Neural progenitor cell (in vitro differentiated cells): ENCODE measurements at regions not wholly inside any gene's neighbourhood (a gene's known extent, or its start where the extent isn't known, plus 50 kb on each side); places are given as distances from the start of the nearest gene placed in this dataset.

Source experiments
- DNase-seq: peaks from one replicate; pipeline ENCODE4 v3.0.0-alpha.2; 2016; ENCODE audit warnings: low spot score
- H2AFZ ChIP-seq: fragments of 200-600 bp; sonication (generic); replicated peaks from 2 replicates; pipeline ENCODE4 v1.6.1; 2016; ENCODE audit warnings: antibody characterized with exemption
- H3F3A ChIP-seq: fragments of 200-600 bp; sonication (generic); 2 replicates; pipeline ENCODE4 v1.6.1; 2016; ENCODE audit warnings: antibody characterized with exemption, low read depth
- H3K27ac ChIP-seq: fragments of 200-600 bp; sonication (generic); 2 replicates; pipeline ENCODE4 v1.5.1; 2016; ENCODE audit warnings: mild to moderate bottlenecking
- H3K27me3 ChIP-seq: fragments of 200-600 bp; sonication (generic); 2 replicates; pipeline ENCODE4 v1.6.1; 2016; ENCODE audit warnings: mild to moderate bottlenecking, moderate library complexity
- H3K36me3 ChIP-seq: fragments of 200-600 bp; sonication (generic); 2 replicates; pipeline ENCODE4 v1.5.1; 2016
- H3K4me1 ChIP-seq: fragments of 200-600 bp; sonication (generic); 2 replicates; pipeline ENCODE4 v1.6.1; 2016; ENCODE audit warnings: mixed run types
- H3K4me2 ChIP-seq: fragments of 200-600 bp; sonication (generic); 2 replicates; pipeline ENCODE4 v1.6.1; 2016
- H3K4me3 ChIP-seq: fragments of 200-600 bp; sonication (generic); 2 replicates; pipeline ENCODE4 v1.5.1; 2016
- H3K79me2 ChIP-seq: fragments of 200-600 bp; sonication (generic); 2 replicates; pipeline ENCODE4 v1.6.1; 2016; ENCODE audit warnings: low read depth
- H3K9ac ChIP-seq: fragments of 200-600 bp; sonication (generic); 2 replicates; pipeline ENCODE4 v1.6.1; 2016
- H3K9me3 ChIP-seq: fragments of 200-600 bp; sonication (generic); 2 replicates; pipeline ENCODE4 v1.5.1; 2016; ENCODE audit warnings: low read depth
- H4K20me1 ChIP-seq: fragments of 200-600 bp; sonication (generic); 2 replicates; pipeline ENCODE4 v1.6.1; 2016; ENCODE audit warnings: low read depth
- H3K27ac Mint-ChIP-seq: 3 replicates; pipeline ENCODE4 v1.8.0; 2021; ENCODE audit warnings: mixed read lengths
- H3K27me3 Mint-ChIP-seq: 2 replicates; pipeline ENCODE4 v1.8.0; 2022; ENCODE audit warnings: low read depth, mild to moderate bottlenecking, inconsistent platforms, moderate library complexity, mixed read lengths; ENCODE audit not compliant: insufficient read depth
- H3K36me3 Mint-ChIP-seq: 3 replicates; pipeline ENCODE4 v1.8.0; 2021; ENCODE audit warnings: mixed read lengths
- H3K4me1 Mint-ChIP-seq: 3 replicates; pipeline ENCODE4 v1.8.0; 2021; ENCODE audit warnings: mixed read lengths
- H3K4me3 Mint-ChIP-seq: 3 replicates; pipeline ENCODE4 v1.8.0; 2021; ENCODE audit warnings: mild to moderate bottlenecking, moderate library complexity, mixed read lengths
- H3K9me3 Mint-ChIP-seq: 3 replicates; pipeline ENCODE4 v1.8.0; 2020; ENCODE audit warnings: mixed read lengths
- EZH2 ChIP-seq: fragments of 200-600 bp; sonication (generic); IDR thresholded peaks from 2 replicates; pipeline ENCODE4 v1.6.1; 2017; ENCODE audit warnings: antibody characterized with exemption, mild to moderate bottlenecking, moderate library complexity
- EZH2phosphoT487 ChIP-seq: fragments of 200-600 bp; sonication (generic); IDR thresholded peaks from 2 replicates; pipeline ENCODE4 v1.6.1; 2017; ENCODE audit warnings: antibody characterized with exemption
- TF ChIP-seq, protein P1 (sequence below): fragments of 200-600 bp; sonication (generic); IDR thresholded peaks from 2 replicates; pipeline ENCODE4 v1.5.1; 2017; ENCODE audit warnings: antibody characterized with exemption, mild to moderate bottlenecking

DNA sequence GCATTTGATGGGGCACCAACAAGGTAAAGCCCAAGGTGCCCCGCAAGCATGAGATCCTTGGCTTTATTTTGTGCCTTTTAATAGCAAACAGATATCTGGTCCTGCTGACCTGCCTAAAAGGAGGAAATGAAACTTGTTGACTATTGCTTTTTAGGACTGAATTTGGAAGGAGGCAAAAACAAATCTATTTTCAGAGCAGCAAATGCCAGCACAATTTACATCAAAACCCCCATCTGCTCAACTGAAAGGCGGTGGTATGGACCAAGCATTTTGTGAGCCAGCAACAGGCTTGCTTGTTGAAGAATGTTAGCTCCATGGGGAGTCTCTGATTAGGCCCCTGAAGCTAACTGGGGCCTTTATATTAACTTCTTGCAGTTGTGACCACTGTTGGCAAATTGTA, 192.6 kb upstream of the E2F8 start:
- no peak overlapping the region for H3K27ac Mint-ChIP-seq
- Histone ChIP-seq H2AFZ (peak overlapping the region; percentile 87), H3K79me2 (no peaks in the 10 kb centered on the region), H4K20me1 (no peaks in the 10 kb centered on the region), H3K4me1 (peaks cover 49% of the 10 kb centered on the region), H3K4me3 (no peak overlapping the region), H3K4me2 (peak overlapping the region; percentile 65), H3K36me3 (no peaks in the 10 kb centered on the region), H3K9me3 (no peaks in the 10 kb centered on the region), H3K27ac (no peak overlapping the region), H3F3A (peaks cover 4% of the 10 kb centered on the region), H3K27me3 (no peaks in the 10 kb centered on the region), H3K9ac (no peak overlapping the region)
- TF ChIP-seq, protein P1, sequence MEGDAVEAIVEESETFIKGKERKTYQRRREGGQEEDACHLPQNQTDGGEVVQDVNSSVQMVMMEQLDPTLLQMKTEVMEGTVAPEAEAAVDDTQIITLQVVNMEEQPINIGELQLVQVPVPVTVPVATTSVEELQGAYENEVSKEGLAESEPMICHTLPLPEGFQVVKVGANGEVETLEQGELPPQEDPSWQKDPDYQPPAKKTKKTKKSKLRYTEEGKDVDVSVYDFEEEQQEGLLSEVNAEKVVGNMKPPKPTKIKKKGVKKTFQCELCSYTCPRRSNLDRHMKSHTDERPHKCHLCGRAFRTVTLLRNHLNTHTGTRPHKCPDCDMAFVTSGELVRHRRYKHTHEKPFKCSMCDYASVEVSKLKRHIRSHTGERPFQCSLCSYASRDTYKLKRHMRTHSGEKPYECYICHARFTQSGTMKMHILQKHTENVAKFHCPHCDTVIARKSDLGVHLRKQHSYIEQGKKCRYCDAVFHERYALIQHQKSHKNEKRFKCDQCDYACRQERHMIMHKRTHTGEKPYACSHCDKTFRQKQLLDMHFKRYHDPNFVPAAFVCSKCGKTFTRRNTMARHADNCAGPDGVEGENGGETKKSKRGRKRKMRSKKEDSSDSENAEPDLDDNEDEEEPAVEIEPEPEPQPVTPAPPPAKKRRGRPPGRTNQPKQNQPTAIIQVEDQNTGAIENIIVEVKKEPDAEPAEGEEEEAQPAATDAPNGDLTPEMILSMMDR, result no peak
- no peak for TF ChIP-seq EZH2phosphoT487
- no peak for TF ChIP-seq EZH2
- peaks cover 2% of the 10 kb centered on the region for H3K27me3 Mint-ChIP-seq
- H3K4me3 Mint-ChIP-seq, result no peak overlapping the region
- H3K9me3 Mint-ChIP-seq, result peaks cover 8% of the 10 kb centered on the region
- peak; percentile 42 for DNase-seq
- H3K4me1 Mint-ChIP-seq, result peaks cover 43% of the 10 kb centered on the region
- H3K36me3 Mint-ChIP-seq, result peaks cover 3% of the 10 kb centered on the region

DNA sequence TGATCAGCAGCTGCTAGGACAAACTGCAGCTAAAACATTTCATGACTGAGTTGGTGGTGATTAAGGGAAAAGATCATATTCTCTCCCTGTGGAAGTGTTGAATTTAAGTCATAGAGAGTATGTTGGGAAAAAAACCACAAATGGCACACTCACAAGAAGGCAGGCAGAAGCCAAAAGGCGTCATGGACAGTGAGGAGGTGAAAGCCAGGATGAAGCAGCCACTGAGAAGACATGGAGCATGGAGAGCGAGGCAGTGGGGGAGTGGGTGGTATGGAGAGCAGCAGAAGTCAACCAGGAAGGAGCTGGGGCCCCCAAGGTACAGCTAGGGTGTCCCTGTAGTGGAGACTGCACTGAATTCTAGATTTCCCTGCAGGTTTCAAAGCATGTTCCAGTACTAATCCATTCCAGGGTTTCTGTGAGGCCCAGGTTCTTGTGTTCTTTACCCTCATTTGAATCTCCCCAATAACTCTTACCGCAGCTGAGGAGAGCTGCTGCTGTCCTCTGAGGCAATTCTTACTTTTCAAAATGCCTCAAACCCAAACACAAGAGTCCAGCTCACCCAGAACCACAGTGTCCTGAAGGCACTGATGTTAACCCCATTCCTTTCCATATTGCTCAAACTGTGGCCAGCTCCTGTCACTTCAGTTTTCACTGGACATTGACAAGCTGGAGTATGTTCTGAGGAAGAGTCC, 191.8 kb upstream of the E2F8 start:
- no peak for TF ChIP-seq EZH2phosphoT487
- TF ChIP-seq EZH2, result no peak
- TF ChIP-seq, protein P1, result no peak
- H3K4me1 Mint-ChIP-seq, result peaks cover 52% of the 10 kb centered on the region
- H3K27ac Mint-ChIP-seq, result peak overlapping the region; percentile 2
- Histone ChIP-seq H3F3A (peaks cover 11% of the 10 kb centered on the region), H3K27me3 (no peaks in the 10 kb centered on the region), H3K4me2 (peak overlapping the region; percentile 65), H3K4me3 (no peak overlapping the region), H3K27ac (no peak overlapping the region), H3K79me2 (no peaks in the 10 kb centered on the region), H4K20me1 (no peaks in the 10 kb centered on the region), H3K9ac (no peak overlapping the region), H3K36me3 (no peaks in the 10 kb centered on the region), H2AFZ (peak overlapping the region; percentile 87), H3K4me1 (peaks cover 58% of the 10 kb centered on the region), H3K9me3 (no peaks in the 10 kb centered on the region)
- H3K36me3 Mint-ChIP-seq, result peaks cover 3% of the 10 kb centered on the region
- peaks cover 2% of the 10 kb centered on the region for H3K27me3 Mint-ChIP-seq
- peaks cover 8% of the 10 kb centered on the region for H3K9me3 Mint-ChIP-seq
- no peak for DNase-seq
- no peak overlapping the region for H3K4me3 Mint-ChIP-seq

DNA sequence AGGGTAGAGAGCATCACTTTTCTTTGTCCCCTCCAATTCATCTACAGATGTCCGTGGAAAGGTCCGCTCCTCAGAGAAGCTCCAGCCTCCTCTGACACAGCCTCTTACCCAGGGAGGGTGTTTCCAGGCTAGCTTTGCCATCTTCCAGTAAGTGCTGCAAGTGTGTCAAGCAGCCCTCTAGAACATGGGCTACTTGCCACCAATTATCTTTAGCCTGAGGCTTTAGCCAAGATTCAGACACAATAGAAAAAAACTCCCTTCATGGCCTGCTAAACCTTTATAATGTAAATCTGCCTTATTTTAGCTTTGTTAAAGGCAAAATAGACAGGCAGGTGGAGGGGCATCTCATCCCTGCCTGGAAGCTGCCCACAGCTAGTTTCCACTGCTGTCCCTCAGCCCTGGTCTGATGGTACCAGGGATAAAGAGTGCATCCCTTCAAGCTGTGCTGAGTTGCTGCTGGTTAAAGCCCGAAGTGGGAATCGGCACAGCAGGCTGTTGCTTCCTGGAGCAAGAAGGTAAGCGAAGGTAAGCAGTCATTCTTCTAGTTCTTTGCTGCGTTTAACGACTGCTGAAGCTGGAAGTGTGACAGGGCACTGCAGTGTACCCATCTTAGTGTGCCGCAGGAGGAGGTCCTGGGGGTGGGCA, 190.1 kb upstream of the E2F8 start:
- Mint-ChIP-seq H3K27me3 (peaks cover 4% of the 10 kb centered on the region), H3K9me3 (peaks cover 2% of the 10 kb centered on the region), H3K27ac (no peak overlapping the region), H3K36me3 (peaks cover 2% of the 10 kb centered on the region), H3K4me3 (no peak overlapping the region), H3K4me1 (peaks cover 66% of the 10 kb centered on the region)
- no peak overlapping the region for H3K27ac ChIP-seq
- H4K20me1 ChIP-seq, result no peaks in the 10 kb centered on the region
- peaks cover 69% of the 10 kb centered on the region for H3K4me1 ChIP-seq
- no peaks in the 10 kb centered on the region for H3K27me3 ChIP-seq
- TF ChIP-seq EZH2phosphoT487 (no peak), EZH2 (no peak)
- no peaks in the 10 kb centered on the region for H3K9me3 ChIP-seq
- no peak overlapping the region for H2AFZ ChIP-seq
- peaks cover 16% of the 10 kb centered on the region for H3F3A ChIP-seq
- DNase-seq, result no peak
- H3K4me3 ChIP-seq, result no peak overlapping the region
- H3K79me2 ChIP-seq, result no peaks in the 10 kb centered on the region
- peak overlapping the region; percentile 36 for H3K4me2 ChIP-seq
- H3K36me3 ChIP-seq, result no peaks in the 10 kb centered on the region
- no peak overlapping the region for H3K9ac ChIP-seq

DNA sequence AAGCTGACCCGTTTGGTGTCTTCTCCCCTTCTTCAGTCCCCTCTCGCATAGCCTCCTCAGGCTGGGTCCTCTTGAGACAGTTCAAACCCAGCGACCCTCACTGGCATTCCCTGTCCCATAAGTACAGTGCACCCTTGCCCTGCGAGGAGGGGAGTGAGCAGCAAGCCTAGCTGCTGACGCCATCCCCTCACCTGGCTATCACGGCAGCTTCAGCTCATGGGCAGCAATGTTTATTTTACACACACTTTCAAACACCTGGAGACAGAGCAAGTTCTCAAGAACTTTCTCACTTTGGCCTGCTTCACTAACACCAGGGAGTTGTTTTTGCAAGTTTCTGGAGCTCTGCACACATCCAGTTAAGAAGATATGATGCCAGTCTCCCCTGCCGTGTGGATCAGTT, 189.6 kb upstream of the E2F8 start:
- H3K27ac Mint-ChIP-seq, result peak overlapping the region; percentile 6
- no peaks in the 10 kb centered on the region for H3K27me3 ChIP-seq

More for the DNA sequence above, 189.6 kb upstream of the E2F8 start:
- no peak overlapping the region for H3K27ac ChIP-seq
- H3K27me3 Mint-ChIP-seq, result peaks cover 4% of the 10 kb centered on the region
- peaks cover 69% of the 10 kb centered on the region for H3K4me1 ChIP-seq
- H3K9me3 Mint-ChIP-seq, result no peaks in the 10 kb centered on the region
- H3F3A ChIP-seq, result peaks cover 16% of the 10 kb centered on the region
- TF ChIP-seq EZH2phosphoT487, result no peak
- TF ChIP-seq EZH2, result no peak
- TF ChIP-seq, protein P1, result no peak
- peaks cover 66% of the 10 kb centered on the region for H3K4me1 Mint-ChIP-seq
- no peaks in the 10 kb centered on the region for H3K36me3 Mint-ChIP-seq
- H3K9ac ChIP-seq, result no peak overlapping the region
- no peaks in the 10 kb centered on the region for H3K36me3 ChIP-seq
- no peaks in the 10 kb centered on the region for H3K79me2 ChIP-seq
- H3K4me2 ChIP-seq, result no peak overlapping the region
- no peak overlapping the region for H2AFZ ChIP-seq
- no peaks in the 10 kb centered on the region for H4K20me1 ChIP-seq
- H3K4me3 ChIP-seq, result no peak overlapping the region
- no peak overlapping the region for H3K4me3 Mint-ChIP-seq
- no peaks in the 10 kb centered on the region for H3K9me3 ChIP-seq
- DNase-seq, result no peak
